ENCODE measurements at regions not wholly inside any gene's neighbourhood (a gene's known extent, or its start where the extent isn't known, plus 50 kb on each side); places are given as distances from the start of the nearest gene placed in this dataset.

- TF ChIP-seq CTCF (IDR thresholded peaks at IDR 0.05) (no peak), POLR2A (IDR thresholded peaks at IDR 0.05) (no peak)
Observed at GRCh38 chr9:39587844-39588499, 232.5 kb downstream of the SPATA31A1 start.
